ENCODE measurements at regions not wholly inside any gene's neighbourhood (a gene's known extent, or its start where the extent isn't known, plus 50 kb on each side); places are given as distances from the start of the nearest gene placed in this dataset.

DNA sequence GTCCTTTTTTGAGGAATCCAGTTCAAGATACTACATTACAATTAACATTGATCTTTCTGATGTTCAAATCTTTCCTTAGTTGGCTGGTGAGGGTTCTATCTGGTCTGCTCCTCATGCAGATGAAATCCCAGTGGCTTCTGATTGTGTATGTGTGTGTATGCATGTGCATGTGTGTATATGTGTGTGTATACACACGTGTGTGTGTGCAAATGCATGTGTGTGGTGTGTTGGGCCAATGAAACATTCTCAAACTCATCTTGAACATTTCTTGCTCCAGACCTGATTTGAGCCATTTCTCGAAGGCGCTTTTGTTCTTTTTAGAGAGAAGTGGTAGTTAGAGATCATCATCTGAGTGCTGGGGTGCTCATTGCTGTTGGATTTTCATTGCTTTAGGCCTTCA lies 113.9 kb downstream of the GLRX3 start:
- no peak overlapping the region for H3K27ac ChIP-seq
- TF ChIP-seq, protein P1, sequence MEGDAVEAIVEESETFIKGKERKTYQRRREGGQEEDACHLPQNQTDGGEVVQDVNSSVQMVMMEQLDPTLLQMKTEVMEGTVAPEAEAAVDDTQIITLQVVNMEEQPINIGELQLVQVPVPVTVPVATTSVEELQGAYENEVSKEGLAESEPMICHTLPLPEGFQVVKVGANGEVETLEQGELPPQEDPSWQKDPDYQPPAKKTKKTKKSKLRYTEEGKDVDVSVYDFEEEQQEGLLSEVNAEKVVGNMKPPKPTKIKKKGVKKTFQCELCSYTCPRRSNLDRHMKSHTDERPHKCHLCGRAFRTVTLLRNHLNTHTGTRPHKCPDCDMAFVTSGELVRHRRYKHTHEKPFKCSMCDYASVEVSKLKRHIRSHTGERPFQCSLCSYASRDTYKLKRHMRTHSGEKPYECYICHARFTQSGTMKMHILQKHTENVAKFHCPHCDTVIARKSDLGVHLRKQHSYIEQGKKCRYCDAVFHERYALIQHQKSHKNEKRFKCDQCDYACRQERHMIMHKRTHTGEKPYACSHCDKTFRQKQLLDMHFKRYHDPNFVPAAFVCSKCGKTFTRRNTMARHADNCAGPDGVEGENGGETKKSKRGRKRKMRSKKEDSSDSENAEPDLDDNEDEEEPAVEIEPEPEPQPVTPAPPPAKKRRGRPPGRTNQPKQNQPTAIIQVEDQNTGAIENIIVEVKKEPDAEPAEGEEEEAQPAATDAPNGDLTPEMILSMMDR (conservative IDR thresholded peaks at IDR 0.05), result no peak
- no peak for TF ChIP-seq ZFX (IDR thresholded peaks at IDR 0.05)

DNA sequence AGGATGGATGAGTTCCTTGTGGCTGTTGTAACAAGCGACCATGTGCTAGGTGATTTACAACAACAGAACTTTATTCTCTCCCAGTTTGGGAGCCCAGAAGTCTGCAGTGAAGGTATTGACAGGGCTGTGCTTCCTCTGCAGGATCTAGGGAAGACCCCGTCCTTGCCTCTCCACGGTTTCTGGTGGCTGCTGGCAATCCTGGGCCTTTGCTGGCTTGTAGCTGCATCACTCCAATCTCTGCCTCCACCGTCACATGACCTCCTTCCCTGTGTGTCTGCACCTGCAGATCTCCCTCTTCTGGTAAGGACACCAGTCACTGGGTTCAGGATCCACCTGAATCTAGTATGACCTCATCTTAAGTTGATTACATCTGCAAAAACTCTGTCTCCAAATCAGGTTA lies 115.6 kb downstream of the GLRX3 start:
- no peak overlapping the region for H3K27ac ChIP-seq
- TF ChIP-seq, protein P1 (conservative IDR thresholded peaks at IDR 0.05), result no peak
- no peak for TF ChIP-seq ZFX (IDR thresholded peaks at IDR 0.05)

DNA sequence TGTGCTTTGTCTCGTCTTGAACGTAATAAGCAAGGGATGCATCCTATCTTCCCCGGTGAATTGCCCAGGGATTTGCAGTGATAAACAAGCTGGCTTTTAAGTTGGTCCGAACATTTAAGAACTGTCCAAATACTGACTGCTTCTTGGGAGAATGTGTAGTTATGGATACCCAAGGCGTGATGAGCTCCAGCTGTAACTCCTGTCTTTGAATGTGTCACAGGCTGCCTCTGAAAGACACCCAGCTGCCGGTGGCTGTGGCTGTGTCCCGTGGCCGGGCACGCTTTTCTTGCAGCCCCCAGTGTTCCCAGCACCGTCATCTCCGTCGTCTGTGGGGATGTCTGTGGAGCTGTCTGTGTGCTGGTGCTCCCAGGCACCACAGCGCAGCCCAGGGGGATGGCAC lies 118.1 kb downstream of the GLRX3 start:
- TF ChIP-seq, protein P1 (conservative IDR thresholded peaks at IDR 0.05), result no peak
- no peak for TF ChIP-seq ZFX (IDR thresholded peaks at IDR 0.05)
- H3K27ac ChIP-seq, result no peak overlapping the region

DNA sequence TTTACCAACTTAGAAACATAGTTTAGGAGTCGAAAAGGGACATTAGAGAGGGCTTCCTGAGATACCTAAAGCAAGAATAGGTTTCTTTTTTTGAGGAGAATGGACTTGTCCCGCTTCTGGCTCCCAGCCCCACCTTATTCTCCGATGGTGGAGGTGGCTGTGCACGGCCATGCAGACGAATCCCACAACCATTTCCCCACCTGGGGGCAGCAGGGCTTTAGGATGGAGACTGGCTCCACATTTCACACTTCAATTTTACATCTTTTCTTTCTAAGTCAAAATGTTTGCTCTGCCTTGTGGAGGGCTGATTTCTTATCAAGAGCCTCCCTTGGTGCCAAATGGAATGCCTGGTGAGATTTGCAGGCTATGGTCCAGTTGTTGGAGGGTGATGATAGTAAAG lies 118.5 kb downstream of the GLRX3 start:
- TF ChIP-seq ZFX (IDR thresholded peaks at IDR 0.05), result no peak
- TF ChIP-seq, protein P1 (conservative IDR thresholded peaks at IDR 0.05), result no peak
- no peak overlapping the region for H3K27ac ChIP-seq

DNA sequence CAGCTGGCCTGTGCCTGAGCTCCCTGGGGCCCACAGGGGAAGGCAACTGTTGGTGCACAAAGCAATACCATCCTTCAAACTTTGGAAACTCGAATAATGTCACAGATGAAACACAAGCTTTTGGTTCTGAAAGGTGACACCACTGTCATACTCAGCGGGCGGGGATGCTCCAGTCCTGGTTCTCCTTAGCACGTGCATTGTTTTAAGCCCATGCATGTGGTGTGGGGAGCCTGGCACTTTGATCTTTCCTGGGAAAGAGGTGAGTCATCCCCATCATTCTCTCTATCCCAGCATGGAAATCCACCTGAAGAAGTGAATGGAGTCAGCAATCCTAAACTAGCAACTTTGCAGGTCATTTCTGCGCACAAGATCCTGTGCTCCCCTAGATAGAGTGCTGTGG lies 119.6 kb downstream of the GLRX3 start:
- TF ChIP-seq ZFX (IDR thresholded peaks at IDR 0.05), result no peak
- TF ChIP-seq, protein P1 (conservative IDR thresholded peaks at IDR 0.05), result no peak
- H3K27ac ChIP-seq, result no peak overlapping the region

DNA sequence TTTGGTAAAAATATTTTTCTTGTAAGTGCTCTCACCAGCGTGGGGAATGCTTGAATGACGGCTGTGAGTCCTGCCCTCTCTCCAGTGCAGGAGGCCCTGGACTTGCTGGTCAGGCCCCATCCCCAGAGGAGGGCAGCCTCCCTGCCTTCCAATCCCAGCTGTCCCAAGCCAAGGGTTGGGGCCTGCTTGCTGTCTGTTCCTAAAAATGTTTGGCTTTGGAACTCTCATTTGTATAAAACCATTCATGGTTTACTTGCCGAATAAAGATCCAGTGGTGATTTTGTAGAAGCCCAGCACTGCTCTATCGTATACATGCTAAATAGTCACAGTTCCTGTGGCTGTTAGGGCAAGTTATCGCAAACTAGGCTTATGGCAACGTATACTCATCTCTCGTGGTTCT lies 121.7 kb downstream of the GLRX3 start:
- TF ChIP-seq ZFX (IDR thresholded peaks at IDR 0.05), result no peak
- TF ChIP-seq, protein P1 (conservative IDR thresholded peaks at IDR 0.05), result no peak
- H3K27ac ChIP-seq, result no peak overlapping the region

DNA sequence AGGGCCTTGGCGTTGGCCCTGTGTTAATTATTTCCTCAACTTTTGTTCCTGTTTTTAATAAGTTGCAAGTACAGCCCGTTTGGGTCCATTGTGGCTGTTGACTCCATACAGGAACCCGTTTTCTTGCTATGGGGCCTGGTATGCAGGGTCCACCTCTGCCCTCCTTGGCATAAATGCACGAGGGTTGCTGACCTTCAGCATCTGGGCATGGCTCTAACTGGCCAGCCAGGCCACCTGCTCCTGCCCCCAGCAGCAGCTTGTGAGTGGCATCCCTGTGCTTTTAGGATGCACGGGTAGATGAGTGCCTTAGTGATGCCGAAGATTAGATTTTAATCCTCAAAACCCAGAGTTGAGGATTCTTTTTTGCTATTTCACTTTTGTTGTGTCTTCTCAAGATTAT lies 123.2 kb downstream of the GLRX3 start:
- TF ChIP-seq ZFX (IDR thresholded peaks at IDR 0.05), result no peak
- TF ChIP-seq, protein P1 (conservative IDR thresholded peaks at IDR 0.05), result no peak
- no peak overlapping the region for H3K27ac ChIP-seq
